Osteocyte (in vitro differentiated cells): ENCODE measurements at regions not wholly inside any gene's neighbourhood (a gene's known extent, or its start where the extent isn't known, plus 50 kb on each side); places are given as distances from the start of the nearest gene placed in this dataset.
"Not testable (repeated sequence)": the region's sequence is repeated elsewhere in the genome, so short reads cannot be mapped to it uniquely, and the experiment has no call there.

Experiments
- DNase-seq: peaks from one replicate; pipeline ENCODE4 v3.0.0; 2021; ENCODE audit warnings: mixed read lengths; ENCODE audit not compliant: unreplicated experiment; ENCODE audit errors: extremely low spot score
- H3K27ac Mint-ChIP-seq: one replicate; pipeline ENCODE4 v1.8.0; 2021; ENCODE audit warnings: mild to moderate bottlenecking, mixed read lengths; ENCODE audit not compliant: unreplicated experiment
- H3K27me3 Mint-ChIP-seq: one replicate; pipeline ENCODE4 v1.8.0; 2021; ENCODE audit warnings: mixed read lengths; ENCODE audit not compliant: unreplicated experiment
- H3K36me3 Mint-ChIP-seq: one replicate; pipeline ENCODE4 v1.8.0; 2021; ENCODE audit warnings: mixed read lengths; ENCODE audit not compliant: unreplicated experiment
- H3K4me1 Mint-ChIP-seq: one replicate; pipeline ENCODE4 v1.8.0; 2021; ENCODE audit warnings: mixed read lengths; ENCODE audit not compliant: unreplicated experiment
- H3K4me3 Mint-ChIP-seq: one replicate; pipeline ENCODE4 v1.8.0; 2021; ENCODE audit warnings: mild to moderate bottlenecking, moderate library complexity, mixed read lengths; ENCODE audit not compliant: unreplicated experiment
- H3K9me3 Mint-ChIP-seq: one replicate; pipeline ENCODE4 v1.8.0; 2021; ENCODE audit warnings: mixed read lengths; ENCODE audit not compliant: unreplicated experiment
- TF ChIP-seq, protein P1 (sequence below): fragments of 200-600 bp; sonication (generic); IDR thresholded peaks from 2 replicates; pipeline ENCODE4 v1.5.0; 2021; ENCODE audit warnings: antibody characterized with exemption, mild to moderate bottlenecking, moderate library complexity

DNA sequence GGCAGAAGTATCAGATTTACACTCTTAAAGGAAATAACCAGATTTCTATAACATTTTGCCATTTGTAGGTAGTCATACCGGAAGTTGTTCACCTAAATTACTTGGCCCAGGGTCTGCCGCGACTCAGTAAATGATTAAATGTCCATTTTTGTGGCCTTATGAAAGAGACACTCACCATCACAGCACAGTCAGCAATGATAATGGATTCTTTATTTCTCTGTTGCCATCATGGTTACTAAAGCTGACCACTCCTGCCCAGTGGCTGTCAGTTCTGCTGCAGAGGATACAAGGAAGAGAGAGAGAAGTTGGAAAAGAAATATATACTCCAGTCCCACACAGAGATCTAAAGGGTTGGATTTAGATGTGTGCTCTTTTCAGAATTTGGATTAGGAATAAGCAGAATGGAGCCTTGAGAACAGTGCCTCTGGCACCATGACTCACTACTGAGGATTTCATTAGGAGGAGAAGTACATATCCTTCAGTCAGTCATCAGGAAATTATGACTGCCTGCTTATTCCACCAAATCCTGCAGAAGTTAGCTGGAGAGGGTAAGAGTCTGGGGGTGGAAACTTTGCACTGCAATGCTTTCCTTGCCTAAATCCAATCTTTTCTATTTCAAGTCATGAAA is 72.8 kb upstream of the EFNA5 start:
- H3K27me3 Mint-ChIP-seq, result no peaks in the 10 kb centered on the region
- H3K9me3 Mint-ChIP-seq, result peaks cover 8% of the 10 kb centered on the region
- H3K36me3 Mint-ChIP-seq, result no peaks in the 10 kb centered on the region
- no peak for DNase-seq
- H3K27ac Mint-ChIP-seq, result peak overlapping the region; percentile 59
- no peak overlapping the region for H3K4me3 Mint-ChIP-seq
- TF ChIP-seq, protein P1, sequence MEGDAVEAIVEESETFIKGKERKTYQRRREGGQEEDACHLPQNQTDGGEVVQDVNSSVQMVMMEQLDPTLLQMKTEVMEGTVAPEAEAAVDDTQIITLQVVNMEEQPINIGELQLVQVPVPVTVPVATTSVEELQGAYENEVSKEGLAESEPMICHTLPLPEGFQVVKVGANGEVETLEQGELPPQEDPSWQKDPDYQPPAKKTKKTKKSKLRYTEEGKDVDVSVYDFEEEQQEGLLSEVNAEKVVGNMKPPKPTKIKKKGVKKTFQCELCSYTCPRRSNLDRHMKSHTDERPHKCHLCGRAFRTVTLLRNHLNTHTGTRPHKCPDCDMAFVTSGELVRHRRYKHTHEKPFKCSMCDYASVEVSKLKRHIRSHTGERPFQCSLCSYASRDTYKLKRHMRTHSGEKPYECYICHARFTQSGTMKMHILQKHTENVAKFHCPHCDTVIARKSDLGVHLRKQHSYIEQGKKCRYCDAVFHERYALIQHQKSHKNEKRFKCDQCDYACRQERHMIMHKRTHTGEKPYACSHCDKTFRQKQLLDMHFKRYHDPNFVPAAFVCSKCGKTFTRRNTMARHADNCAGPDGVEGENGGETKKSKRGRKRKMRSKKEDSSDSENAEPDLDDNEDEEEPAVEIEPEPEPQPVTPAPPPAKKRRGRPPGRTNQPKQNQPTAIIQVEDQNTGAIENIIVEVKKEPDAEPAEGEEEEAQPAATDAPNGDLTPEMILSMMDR, result no peak
- peaks cover 28% of the 10 kb centered on the region for H3K4me1 Mint-ChIP-seq

DNA sequence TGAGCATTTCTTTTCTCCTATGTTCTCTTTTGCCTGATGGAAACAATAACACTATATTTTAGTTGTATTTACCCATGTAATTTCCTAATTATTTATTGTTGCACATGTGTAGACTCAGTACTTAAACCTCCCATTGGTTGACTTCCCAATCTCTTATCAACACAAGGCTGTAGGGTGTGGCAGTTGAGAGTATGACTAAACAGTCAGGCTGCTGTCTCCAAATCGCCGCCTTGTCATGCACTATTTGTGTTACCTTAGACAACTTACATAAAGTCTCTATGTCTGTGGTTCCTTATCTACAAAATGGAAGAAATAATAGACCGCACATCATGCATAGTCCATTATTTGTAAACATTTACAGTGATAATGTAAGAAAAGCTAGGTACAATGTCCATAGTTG is 68.9 kb upstream of the EFNA5 start:
- TF ChIP-seq, protein P1, result no peak
- peaks cover 8% of the 10 kb centered on the region for H3K9me3 Mint-ChIP-seq
- H3K36me3 Mint-ChIP-seq, result no peaks in the 10 kb centered on the region
- no peak overlapping the region for H3K27ac Mint-ChIP-seq
- DNase-seq, result no peak
- no peaks in the 10 kb centered on the region for H3K27me3 Mint-ChIP-seq
- H3K4me3 Mint-ChIP-seq, result no peak overlapping the region
- peaks cover 24% of the 10 kb centered on the region for H3K4me1 Mint-ChIP-seq

DNA sequence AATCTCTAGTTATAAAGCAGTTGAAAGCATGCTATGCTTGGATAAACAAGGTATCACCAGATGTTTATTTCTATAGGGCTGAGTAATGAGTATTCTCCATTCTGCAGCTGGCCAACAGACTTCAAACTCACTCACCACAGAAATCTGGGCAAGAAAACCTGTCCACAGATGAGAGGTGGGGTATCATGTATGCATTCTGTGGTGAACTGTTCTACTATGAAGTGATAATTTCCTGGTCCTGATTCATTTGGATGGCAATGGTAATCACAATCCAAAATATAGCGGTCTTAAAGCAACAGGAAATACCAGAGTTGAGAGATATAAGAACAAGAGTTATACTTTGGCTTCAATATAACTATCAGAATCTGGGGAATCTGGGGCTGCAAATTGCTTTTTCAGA is 65.9 kb upstream of the EFNA5 start:
- no peaks in the 10 kb centered on the region for H3K36me3 Mint-ChIP-seq
- no peaks in the 10 kb centered on the region for H3K27me3 Mint-ChIP-seq
- no peak overlapping the region for H3K4me3 Mint-ChIP-seq
- H3K4me1 Mint-ChIP-seq, result peaks cover 5% of the 10 kb centered on the region
- no peak for DNase-seq
- H3K9me3 Mint-ChIP-seq, result peaks cover 13% of the 10 kb centered on the region
- TF ChIP-seq, protein P1, result no peak
- H3K27ac Mint-ChIP-seq, result no peak overlapping the region

DNA sequence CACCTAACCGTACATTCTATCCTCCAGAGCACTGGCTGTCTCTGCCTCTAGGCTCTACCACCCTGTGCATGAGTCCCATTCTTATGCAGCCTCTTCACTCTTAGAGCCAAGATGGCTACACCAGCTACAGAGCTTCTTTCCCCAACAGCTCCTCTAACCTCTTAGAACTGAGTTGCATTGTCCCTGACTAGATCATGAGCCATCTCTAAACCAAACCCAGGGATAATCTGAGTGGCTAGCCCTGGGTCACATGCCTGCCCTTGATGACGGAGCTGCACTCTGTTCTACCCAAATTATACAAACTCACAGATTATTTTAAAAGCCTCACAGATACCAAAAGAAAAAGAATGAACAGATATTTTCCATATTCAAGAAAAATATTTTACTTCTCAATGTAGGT is 65.4 kb upstream of the EFNA5 start:
- H3K4me1 Mint-ChIP-seq, H3K27me3 Mint-ChIP-seq, DNase-seq, H3K36me3 Mint-ChIP-seq, H3K4me3 Mint-ChIP-seq, H3K27ac Mint-ChIP-seq: not testable (repeated sequence)
- H3K9me3 Mint-ChIP-seq, result peaks cover 11% of the 10 kb centered on the region

DNA sequence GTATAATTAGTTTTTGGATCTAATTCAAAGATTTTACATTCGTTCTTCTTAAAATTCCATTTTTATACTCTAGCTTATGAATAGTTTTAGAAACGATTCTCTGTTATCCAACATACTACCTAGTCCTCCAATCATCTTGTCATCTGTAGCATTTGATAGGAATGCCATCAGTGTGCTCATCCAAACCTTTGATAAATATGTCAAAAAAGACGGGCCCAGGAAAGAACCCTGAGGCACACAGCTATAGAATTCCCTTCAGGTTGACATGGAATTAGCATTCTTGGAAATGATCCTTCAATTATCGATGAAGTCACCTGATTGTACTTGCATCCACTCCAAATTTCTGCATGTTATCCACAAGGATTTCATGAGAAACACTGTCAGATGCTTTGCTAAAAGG is 64.8 kb upstream of the EFNA5 start:
- peaks cover 5% of the 10 kb centered on the region for H3K9me3 Mint-ChIP-seq
- H3K36me3 Mint-ChIP-seq, result no peaks in the 10 kb centered on the region
- TF ChIP-seq, protein P1, result no peak

DNA sequence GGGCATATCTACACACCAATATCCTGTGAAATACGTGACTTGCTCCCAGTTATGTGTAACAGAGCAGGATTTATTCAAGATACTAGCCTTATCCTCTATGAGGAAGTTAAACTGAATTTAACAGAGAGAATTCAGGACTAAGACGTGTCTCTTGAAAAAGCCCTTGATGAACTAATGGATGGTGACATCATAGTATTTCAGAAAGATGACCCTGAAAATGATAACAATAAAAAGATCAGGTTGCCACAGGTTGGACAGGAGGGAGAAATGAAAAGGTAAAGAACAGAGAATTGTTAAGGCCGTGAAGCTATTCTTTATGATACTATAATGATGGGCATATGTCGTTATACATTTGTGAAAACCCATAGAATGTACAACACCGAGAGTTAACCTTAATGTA is 56.2 kb upstream of the EFNA5 start:
- Mint-ChIP-seq H3K27me3 (no peaks in the 10 kb centered on the region), H3K36me3 (no peaks in the 10 kb centered on the region), H3K4me1 (no peaks in the 10 kb centered on the region)

More for the DNA sequence above, 64.8 kb upstream of the EFNA5 start:
- DNase-seq, result no peak
- Mint-ChIP-seq H3K4me3 (no peak overlapping the region), H3K4me1 (peaks cover 5% of the 10 kb centered on the region), H3K27ac (no peak overlapping the region), H3K27me3 (no peaks in the 10 kb centered on the region)

More for the DNA sequence above, 56.2 kb upstream of the EFNA5 start:
- Mint-ChIP-seq H3K4me3 (no peak overlapping the region), H3K9me3 (peaks cover 25% of the 10 kb centered on the region), H3K27ac (no peak overlapping the region)
- TF ChIP-seq, protein P1, result no peak
- DNase-seq, result no peak
